SK-N-SH (cell line): ENCODE measurements at regions not wholly inside any gene's neighbourhood (a gene's known extent, or its start where the extent isn't known, plus 50 kb on each side); places are given as distances from the start of the nearest gene placed in this dataset.
"Not testable (repeated sequence)": the region's sequence is repeated elsewhere in the genome, so short reads cannot be mapped to it uniquely, and the experiment has no call there.

Experiments
- CTCF ChIP-seq: fragments of 200-600 bp; sonication (generic); IDR thresholded peaks from 2 replicates; pipeline ENCODE4 v1.6.1; 2017; ENCODE audit warnings: antibody characterized with exemption, mild to moderate bottlenecking, moderate library complexity
- EZH2phosphoT487 ChIP-seq: fragments of 200-600 bp; sonication (generic); IDR thresholded peaks from 2 replicates; pipeline ENCODE4 v1.6.1; 2017; ENCODE audit warnings: low read depth, mixed run types, mild to moderate bottlenecking, antibody characterized with exemption, moderate library complexity, borderline replicate concordance
- GABPA ChIP-seq: IDR thresholded peaks from 2 replicates; pipeline ENCODE4 v1.4.0; 2012; ENCODE audit warnings: low read depth, mild to moderate bottlenecking
- MAX ChIP-seq: IDR thresholded peaks from 2 replicates; pipeline ENCODE4 v1.4.0; 2012; ENCODE audit warnings: low read depth
- NFIC ChIP-seq: IDR thresholded peaks from 2 replicates; pipeline ENCODE4 v1.4.0; 2012; ENCODE audit warnings: borderline replicate concordance
- NRF1 ChIP-seq: IDR thresholded peaks from 2 replicates; pipeline ENCODE4 v1.6.1; 2012; ENCODE audit warnings: low read depth, mild to moderate bottlenecking, low read length
- POLR2AphosphoS5 ChIP-seq: IDR thresholded peaks from 2 replicates; pipeline ENCODE4 v1.6.1; 2012; ENCODE audit warnings: low read depth, low read length
- RCOR1 ChIP-seq: fragments of 150-350 bp; IDR thresholded peaks from 2 replicates; pipeline ENCODE4 v1.6.1; 2017; ENCODE audit warnings: antibody characterized with exemption, low read length
- REST ChIP-seq: IDR thresholded peaks from 2 replicates; pipeline ENCODE4 v1.6.1; 2012; ENCODE audit warnings: mild to moderate bottlenecking, low read depth, low read length, moderate library complexity
- RFX5 ChIP-seq: IDR thresholded peaks from 2 replicates; pipeline ENCODE4 v1.6.1; 2012; ENCODE audit warnings: mild to moderate bottlenecking, improper control_type of control experiment, low read length
- SIN3A ChIP-seq: IDR thresholded peaks from 2 replicates; pipeline ENCODE4 v1.6.1; 2012; ENCODE audit warnings: low read depth, mild to moderate bottlenecking, low read length, moderate library complexity, borderline replicate concordance
- YY1 ChIP-seq: IDR thresholded peaks from 2 replicates; pipeline ENCODE4 v1.4.0; 2012; ENCODE audit warnings: low read depth, mild to moderate bottlenecking

GRCh38 chr2:87650837-87651236 lies 97.0 kb upstream of the PLGLB2 start:
- TF ChIP-seq CTCF, REST, MAX, YY1, NRF1, EZH2phosphoT487, POLR2AphosphoS5, NFIC, SIN3A, RFX5, RCOR1, GABPA: not testable (repeated sequence)
